HG02943 (cell line): ENCODE measurements at regions not wholly inside any gene's neighbourhood (a gene's known extent, or its start where the extent isn't known, plus 50 kb on each side); places are given as distances from the start of the nearest gene placed in this dataset.

Source experiments
- ATAC-seq: cut with Tn5 transposase; IDR thresholded peaks from one replicate; pipeline ENCODE4 v1.9.1; 2021; ENCODE audit warnings: mild to moderate bottlenecking, low read depth, moderate library complexity; ENCODE audit not compliant: unreplicated experiment

DNA sequence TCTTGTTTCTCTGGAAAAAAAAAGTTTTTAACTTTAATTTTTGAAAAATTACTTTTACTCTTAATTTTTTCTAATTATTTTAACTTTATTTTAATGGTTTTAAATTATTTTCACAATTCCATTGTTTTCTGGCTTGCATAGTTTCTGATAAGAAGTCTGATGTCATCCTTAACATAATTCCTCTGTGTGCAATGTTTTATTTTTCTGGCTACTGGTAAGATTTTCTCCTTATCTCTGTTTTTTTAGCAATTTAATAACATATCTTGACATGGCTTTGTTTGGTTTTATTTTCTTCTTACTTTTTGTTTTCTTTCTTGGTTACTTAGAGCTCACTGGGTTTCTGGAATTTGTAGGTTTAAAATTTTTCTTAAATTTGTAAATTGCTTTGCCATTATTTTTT lies 114.8 kb downstream of the TBXT start:
- ATAC-seq, result no peak

DNA sequence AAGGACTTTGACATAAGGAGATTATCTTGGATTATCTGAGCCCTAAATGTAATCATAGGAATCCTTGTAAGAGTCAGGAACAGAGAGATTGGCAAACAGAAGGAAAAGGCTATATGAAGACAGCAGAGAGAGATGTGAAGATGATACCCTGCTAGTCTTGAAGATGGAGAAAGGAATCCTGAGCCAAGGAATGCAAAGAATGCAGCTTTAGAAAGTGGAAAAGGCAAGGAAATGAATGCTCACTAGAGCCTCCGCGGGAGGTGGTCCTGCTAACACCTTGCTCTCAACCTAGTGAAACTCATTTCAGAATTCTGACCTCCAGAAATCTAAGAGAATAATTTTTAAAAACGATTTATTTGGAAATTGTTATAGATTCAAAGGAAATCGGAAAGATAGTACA lies 117.1 kb downstream of the TBXT start:
- ATAC-seq, result no peak

GRCh38 chr6:166046982-166047381 lies 120.7 kb downstream of the TBXT start:
- no peak for ATAC-seq

DNA sequence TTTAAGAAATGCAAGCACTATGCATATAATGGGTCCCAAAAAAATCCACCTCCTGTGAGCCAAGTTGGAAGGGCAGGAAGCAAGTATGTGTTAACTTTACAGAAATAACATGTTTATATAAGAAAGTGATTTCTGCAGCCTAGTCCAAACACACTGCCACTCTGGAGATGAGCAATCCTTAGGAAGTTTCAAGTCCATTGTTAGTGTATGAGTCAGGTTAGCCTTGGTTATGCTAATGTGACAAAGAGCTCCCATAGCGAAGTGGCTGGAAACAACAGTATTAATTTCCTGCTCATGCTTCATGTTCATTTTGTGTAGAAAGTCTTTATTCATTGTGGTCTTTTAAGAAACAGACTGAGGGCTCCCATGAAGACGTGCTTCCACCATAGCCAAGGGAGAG lies 121.4 kb downstream of the TBXT start:
- ATAC-seq, result no peak

- ATAC-seq, result no peak
These were observed 121.8 kb downstream of the TBXT start for GRCh38 chr6:166045860-166046200.

GRCh38 chr6:166045173-166045859 lies 122.3 kb downstream of the TBXT start:
- ATAC-seq, result no peak

- no peak for ATAC-seq
These were observed 126.4 kb downstream of the TBXT start for GRCh38 chr6:166041277-166041676.

GRCh38 chr6:166040292-166040691 lies 127.4 kb downstream of the TBXT start:
- no peak for ATAC-seq

GRCh38 chr6:166036316-166037095 lies 131.1 kb downstream of the TBXT start:
- ATAC-seq, result no peak

DNA sequence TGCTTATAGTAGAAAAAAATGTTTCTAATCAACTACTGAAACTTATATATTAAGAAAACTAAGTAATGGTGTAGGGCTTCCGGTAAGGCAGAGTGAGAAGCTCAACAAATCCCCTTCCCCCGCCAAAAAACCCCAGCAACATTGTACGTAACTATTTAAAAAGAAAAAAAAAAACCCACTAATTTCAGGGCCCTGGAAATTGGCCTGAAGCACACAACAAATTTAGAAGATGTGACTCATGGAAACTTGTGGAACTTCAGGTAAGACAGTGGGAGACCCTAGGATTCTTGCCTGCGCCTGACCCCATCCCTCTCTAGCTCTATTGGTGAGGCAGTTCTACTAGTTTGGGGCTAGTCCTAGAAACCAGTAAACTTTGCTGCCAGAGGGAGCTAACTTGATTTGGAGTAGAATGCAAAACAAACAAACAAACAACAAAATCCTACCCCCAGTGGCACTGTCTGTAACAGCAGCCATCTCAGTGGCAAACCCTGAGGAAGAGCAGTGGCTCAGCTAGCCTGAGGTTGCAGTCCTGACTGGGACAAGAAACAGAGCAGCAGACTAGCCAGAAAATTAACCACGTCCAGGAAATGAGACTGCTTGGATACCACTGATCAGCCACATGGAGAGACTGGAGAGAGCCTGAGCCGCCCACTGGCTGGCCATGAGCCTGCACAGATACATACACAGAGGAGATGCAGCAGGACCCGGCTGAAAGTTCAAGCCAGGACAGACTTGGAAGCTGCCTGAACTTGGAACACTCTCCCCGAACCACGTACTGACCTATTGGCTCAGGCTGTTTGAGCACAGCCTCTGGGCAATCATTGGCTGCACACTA lies 135.1 kb downstream of the TBXT start:
- no peak for ATAC-seq

DNA sequence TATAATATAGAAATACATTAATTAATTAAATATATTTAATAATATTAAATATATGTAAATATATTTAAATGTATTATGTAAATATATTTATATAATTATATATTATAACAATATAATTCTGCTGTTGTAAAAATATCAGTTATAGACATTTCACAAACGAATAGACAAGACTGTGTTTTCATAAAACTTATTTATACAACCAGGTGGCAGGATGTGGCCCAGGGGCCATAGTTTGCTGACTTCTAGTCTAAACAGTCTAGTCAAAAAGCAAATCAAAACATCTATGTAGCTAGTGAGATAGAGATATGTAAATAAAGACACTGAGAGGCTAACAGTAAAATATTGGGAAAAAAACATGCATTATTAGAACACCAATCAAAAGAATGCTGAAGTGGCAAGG lies 136.4 kb downstream of the TBXT start:
- no peak for ATAC-seq

GRCh38 chr6:166029506-166029905 lies 138.1 kb downstream of the TBXT start:
- ATAC-seq, result no peak

DNA sequence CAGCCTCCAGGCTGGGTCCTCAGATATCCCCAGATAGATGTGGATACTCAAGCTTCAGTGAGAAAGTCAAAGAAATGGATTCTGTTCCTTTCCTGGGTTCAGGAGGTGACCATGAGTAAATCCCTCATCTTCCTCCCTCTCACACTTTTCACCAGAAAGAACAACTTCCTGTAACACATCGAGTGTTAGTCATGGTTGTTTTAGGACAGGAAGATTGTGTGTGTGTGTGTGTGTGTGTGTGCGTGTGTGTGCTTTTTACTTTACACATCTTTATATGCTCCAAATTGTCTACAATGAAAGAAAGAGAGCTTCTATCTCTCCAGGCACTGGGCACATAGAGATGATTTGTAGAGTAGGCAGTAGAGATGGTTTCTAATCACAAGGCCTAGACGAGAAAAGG lies 139.9 kb downstream of the TBXT start:
- ATAC-seq, result no peak

GRCh38 chr6:166026586-166027126 lies 141.0 kb downstream of the TBXT start:
- ATAC-seq, result no peak

GRCh38 chr6:166025149-166025898 lies 142.3 kb downstream of the TBXT start:
- ATAC-seq, result no peak

- ATAC-seq, result no peak
These were observed 143.4 kb downstream of the TBXT start for GRCh38 chr6:166024252-166024651.

DNA sequence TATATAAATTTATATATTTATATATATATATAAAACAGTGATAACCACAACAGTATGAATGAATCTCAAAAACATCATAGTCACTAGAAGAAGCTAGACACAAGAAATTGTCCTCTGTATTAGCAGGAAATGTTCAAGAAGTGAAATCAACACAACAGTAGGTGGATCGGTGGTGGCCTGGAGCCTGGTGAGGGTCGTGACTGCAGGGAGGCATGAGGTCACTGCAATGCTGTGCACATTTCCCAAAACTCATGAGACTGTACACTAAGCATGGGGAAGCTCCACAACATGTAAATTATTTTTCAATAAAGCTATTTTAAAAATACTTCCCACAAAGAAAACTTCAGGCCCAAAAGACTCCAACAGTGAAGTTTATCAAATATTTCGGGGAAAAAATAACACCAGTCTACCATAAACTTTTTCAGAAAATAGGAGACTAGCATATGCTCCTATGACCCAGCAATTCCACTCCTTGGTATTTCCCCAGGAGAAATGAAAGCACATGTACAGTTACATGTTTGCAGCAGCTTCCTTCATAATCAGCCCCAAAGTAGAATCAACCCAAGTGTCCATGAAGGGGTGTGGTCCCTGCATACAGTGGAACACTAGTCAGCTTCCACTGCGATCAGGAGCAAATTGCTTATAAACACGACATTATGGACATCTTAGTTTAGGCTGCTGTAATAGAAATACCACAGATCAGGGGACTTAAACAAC lies 144.2 kb downstream of the TBXT start:
- ATAC-seq, result no peak

GRCh38 chr6:166021429-166021828 lies 146.2 kb downstream of the TBXT start:
- no peak for ATAC-seq

GRCh38 chr6:166019214-166019613 lies 148.4 kb downstream of the TBXT start:
- no peak for ATAC-seq
